GM12878 (cell line): ENCODE measurements at regions not wholly inside any gene's neighbourhood (a gene's known extent, or its start where the extent isn't known, plus 50 kb on each side); places are given as distances from the start of the nearest gene placed in this dataset.

ENCODE experiments used
- ATF7 ChIP-seq: fragments of 450-650 bp; IDR thresholded peaks from 2 replicates; pipeline ENCODE4 v1.6.1; 2016; ENCODE audit warnings: low read depth, mild to moderate bottlenecking
- BHLHE40 ChIP-seq, 2 experiments: fragments of 450-650 bp in 1 of 2; IDR thresholded peaks; 2 replicates each; pipeline ENCODE4 v1.6.1; 2011 to 2017; ENCODE audit warnings: low read depth in 2 of 2, borderline replicate concordance in 1 of 2, improper control_type of control experiment in 1 of 2, low read length in 1 of 2, mild to moderate bottlenecking in 1 of 2
- CREB1 ChIP-seq: IDR thresholded peaks from 2 replicates; pipeline ENCODE4 v1.6.1; 2012; ENCODE audit warnings: low read depth, mild to moderate bottlenecking, inconsistent platforms
- EED ChIP-seq: sonication (generic); IDR thresholded peaks from 2 replicates; pipeline ENCODE4 v1.6.1; 2016; ENCODE audit warnings: antibody characterized with exemption, low read depth
- GABPA ChIP-seq: IDR thresholded peaks from 2 replicates; pipeline ENCODE4 v1.6.1; 2014; ENCODE audit warnings: antibody characterized with exemption, low read depth, mild to moderate bottlenecking, inconsistent platforms
- IKZF1 ChIP-seq: fragments of 450-650 bp; conservative IDR thresholded peaks from 2 replicates; pipeline ENCODE4 v1.6.1; 2017; ENCODE audit warnings: antibody characterized with exemption, mild to moderate bottlenecking
- NBN ChIP-seq: fragments of 450-650 bp; IDR thresholded peaks from 2 replicates; pipeline ENCODE4 v1.6.1; 2016
- NRF1 ChIP-seq: conservative IDR thresholded peaks from 2 replicates; pipeline ENCODE4 v1.6.1; 2011; ENCODE audit warnings: mild to moderate bottlenecking, low read depth, low read length, improper control_type of control experiment
- PAX5 ChIP-seq: IDR thresholded peaks from 2 replicates; pipeline ENCODE4 v1.6.1; 2011; ENCODE audit warnings: low read depth, low read length, borderline replicate concordance
- RBBP5 ChIP-seq: fragments of 200-600 bp; sonication (generic); conservative IDR thresholded peaks from 2 replicates; pipeline ENCODE4 v1.6.1; 2016
- SMC3 ChIP-seq: IDR thresholded peaks from 2 replicates; pipeline ENCODE4 v1.6.1; 2011; ENCODE audit warnings: low read length, improper control_type of control experiment, borderline replicate concordance
- TCF12 ChIP-seq: IDR thresholded peaks from 2 replicates; pipeline ENCODE4 v1.6.1; 2011; ENCODE audit warnings: low read depth, mild to moderate bottlenecking, low read length
- ZNF24 ChIP-seq: fragments of 450-650 bp; IDR thresholded peaks from 2 replicates; pipeline ENCODE4 v1.6.1; 2017; ENCODE audit warnings: antibody characterized with exemption, mild to moderate bottlenecking
- TF ChIP-seq, protein P1 (sequence below): fragments of 450-650 bp; IDR thresholded peaks from 2 replicates; pipeline ENCODE4 v1.6.1; 2017; ENCODE audit warnings: mild to moderate bottlenecking, moderate library complexity
- TF ChIP-seq, protein P2 (sequence below): fragments of 450-650 bp; IDR thresholded peaks from 2 replicates; pipeline ENCODE4 v1.6.1; 2016; ENCODE audit warnings: mild to moderate bottlenecking, moderate library complexity, borderline replicate concordance
- TF ChIP-seq, protein P3 (sequence below): IDR thresholded peaks from 2 replicates; pipeline ENCODE4 v1.6.1; 2011; ENCODE audit warnings: borderline replicate concordance, low read depth, mild to moderate bottlenecking, moderate library complexity, low read length; ENCODE audit not compliant: insufficient read depth, poor library complexity, severe bottlenecking
- TF ChIP-seq, protein P4 (sequence below): IDR thresholded peaks from 2 replicates; pipeline ENCODE4 v1.6.1; 2012; ENCODE audit warnings: low read depth, low read length, improper control_type of control experiment
- TF ChIP-seq, protein P5 (sequence below): IDR thresholded peaks from 2 replicates; pipeline ENCODE4 v1.6.1; 2012; ENCODE audit warnings: low read depth, low read length, improper control_type of control experiment

DNA sequence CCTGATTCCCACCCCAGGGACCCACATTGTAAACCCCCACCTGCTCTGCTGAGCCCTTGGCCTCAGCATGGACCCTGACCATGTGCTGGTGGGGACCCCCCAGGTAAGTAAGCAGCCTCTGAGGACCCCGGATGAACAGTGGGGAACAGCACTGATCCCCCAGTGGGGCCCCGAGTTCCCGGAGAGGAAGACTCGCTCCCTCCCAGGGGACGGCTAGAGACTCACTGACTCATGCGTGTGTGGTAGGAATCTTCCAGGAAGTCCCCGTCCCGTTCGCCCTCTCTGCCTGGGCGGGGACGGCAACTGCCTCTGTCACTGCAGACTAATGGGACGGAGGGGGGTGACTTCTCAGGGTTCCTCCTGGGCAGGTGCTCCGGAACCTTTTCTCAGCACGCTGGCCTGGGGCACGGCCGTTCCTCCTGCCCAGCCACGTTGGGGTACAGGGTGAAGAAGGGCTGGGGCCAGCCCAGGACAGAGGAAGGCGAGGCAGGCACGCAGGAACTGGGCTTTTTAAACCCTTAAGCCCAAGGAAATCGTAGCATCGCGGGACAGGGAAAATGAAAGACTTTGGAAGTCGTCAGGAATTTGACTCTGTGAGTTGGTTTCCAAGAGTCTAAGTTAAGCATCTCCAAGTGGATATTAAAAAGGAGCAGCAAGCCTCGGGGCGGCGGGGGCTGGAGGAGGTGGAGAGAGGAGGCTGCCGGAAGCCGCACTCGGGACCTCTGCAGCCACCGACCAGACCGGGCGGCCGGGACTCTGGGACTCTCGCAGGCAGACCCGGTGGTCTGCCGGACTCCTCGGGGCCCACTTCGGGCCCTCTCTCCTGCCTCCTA lies 178.7 kb downstream of the SEC14L1 start (continued):
- TF ChIP-seq, protein P1, sequence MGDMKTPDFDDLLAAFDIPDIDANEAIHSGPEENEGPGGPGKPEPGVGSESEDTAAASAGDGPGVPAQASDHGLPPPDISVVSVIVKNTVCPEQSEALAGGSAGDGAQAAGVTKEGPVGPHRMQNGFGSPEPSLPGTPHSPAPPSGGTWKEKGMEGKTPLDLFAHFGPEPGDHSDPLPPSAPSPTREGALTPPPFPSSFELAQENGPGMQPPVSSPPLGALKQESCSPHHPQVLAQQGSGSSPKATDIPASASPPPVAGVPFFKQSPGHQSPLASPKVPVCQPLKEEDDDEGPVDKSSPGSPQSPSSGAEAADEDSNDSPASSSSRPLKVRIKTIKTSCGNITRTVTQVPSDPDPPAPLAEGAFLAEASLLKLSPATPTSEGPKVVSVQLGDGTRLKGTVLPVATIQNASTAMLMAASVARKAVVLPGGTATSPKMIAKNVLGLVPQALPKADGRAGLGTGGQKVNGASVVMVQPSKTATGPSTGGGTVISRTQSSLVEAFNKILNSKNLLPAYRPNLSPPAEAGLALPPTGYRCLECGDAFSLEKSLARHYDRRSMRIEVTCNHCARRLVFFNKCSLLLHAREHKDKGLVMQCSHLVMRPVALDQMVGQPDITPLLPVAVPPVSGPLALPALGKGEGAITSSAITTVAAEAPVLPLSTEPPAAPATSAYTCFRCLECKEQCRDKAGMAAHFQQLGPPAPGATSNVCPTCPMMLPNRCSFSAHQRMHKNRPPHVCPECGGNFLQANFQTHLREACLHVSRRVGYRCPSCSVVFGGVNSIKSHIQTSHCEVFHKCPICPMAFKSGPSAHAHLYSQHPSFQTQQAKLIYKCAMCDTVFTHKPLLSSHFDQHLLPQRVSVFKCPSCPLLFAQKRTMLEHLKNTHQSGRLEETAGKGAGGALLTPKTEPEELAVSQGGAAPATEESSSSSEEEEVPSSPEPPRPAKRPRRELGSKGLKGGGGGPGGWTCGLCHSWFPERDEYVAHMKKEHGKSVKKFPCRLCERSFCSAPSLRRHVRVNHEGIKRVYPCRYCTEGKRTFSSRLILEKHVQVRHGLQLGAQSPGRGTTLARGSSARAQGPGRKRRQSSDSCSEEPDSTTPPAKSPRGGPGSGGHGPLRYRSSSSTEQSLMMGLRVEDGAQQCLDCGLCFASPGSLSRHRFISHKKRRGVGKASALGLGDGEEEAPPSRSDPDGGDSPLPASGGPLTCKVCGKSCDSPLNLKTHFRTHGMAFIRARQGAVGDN = peak; percentile 85
- TF ChIP-seq, protein P2, sequence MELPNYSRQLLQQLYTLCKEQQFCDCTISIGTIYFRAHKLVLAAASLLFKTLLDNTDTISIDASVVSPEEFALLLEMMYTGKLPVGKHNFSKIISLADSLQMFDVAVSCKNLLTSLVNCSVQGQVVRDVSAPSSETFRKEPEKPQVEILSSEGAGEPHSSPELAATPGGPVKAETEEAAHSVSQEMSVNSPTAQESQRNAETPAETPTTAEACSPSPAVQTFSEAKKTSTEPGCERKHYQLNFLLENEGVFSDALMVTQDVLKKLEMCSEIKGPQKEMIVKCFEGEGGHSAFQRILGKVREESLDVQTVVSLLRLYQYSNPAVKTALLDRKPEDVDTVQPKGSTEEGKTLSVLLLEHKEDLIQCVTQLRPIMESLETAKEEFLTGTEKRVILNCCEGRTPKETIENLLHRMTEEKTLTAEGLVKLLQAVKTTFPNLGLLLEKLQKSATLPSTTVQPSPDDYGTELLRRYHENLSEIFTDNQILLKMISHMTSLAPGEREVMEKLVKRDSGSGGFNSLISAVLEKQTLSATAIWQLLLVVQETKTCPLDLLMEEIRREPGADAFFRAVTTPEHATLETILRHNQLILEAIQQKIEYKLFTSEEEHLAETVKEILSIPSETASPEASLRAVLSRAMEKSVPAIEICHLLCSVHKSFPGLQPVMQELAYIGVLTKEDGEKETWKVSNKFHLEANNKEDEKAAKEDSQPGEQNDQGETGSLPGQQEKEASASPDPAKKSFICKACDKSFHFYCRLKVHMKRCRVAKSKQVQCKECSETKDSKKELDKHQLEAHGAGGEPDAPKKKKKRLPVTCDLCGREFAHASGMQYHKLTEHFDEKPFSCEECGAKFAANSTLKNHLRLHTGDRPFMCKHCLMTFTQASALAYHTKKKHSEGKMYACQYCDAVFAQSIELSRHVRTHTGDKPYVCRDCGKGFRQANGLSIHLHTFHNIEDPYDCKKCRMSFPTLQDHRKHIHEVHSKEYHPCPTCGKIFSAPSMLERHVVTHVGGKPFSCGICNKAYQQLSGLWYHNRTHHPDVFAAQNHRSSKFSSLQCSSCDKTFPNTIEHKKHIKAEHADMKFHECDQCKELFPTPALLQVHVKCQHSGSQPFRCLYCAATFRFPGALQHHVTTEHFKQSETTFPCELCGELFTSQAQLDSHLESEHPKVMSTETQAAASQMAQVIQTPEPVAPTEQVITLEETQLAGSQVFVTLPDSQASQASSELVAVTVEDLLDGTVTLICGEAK = peak; percentile 57; the same call in 1 of the 2 replicates
- TF ChIP-seq IKZF1 = peak; percentile 92
- TF ChIP-seq, protein P3, sequence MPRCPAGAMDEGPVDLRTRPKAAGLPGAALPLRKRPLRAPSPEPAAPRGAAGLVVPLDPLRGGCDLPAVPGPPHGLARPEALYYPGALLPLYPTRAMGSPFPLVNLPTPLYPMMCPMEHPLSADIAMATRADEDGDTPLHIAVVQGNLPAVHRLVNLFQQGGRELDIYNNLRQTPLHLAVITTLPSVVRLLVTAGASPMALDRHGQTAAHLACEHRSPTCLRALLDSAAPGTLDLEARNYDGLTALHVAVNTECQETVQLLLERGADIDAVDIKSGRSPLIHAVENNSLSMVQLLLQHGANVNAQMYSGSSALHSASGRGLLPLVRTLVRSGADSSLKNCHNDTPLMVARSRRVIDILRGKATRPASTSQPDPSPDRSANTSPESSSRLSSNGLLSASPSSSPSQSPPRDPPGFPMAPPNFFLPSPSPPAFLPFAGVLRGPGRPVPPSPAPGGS = peak; percentile 47
- peak; percentile 34; the same call in 1 of the 2 replicates for TF ChIP-seq TCF12
- TF ChIP-seq, protein P4, sequence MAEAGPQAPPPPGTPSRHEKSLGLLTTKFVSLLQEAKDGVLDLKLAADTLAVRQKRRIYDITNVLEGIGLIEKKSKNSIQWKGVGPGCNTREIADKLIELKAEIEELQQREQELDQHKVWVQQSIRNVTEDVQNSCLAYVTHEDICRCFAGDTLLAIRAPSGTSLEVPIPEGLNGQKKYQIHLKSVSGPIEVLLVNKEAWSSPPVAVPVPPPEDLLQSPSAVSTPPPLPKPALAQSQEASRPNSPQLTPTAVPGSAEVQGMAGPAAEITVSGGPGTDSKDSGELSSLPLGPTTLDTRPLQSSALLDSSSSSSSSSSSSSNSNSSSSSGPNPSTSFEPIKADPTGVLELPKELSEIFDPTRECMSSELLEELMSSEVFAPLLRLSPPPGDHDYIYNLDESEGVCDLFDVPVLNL = no peak
- TF ChIP-seq NBN = no peak
- TF ChIP-seq, protein P5, sequence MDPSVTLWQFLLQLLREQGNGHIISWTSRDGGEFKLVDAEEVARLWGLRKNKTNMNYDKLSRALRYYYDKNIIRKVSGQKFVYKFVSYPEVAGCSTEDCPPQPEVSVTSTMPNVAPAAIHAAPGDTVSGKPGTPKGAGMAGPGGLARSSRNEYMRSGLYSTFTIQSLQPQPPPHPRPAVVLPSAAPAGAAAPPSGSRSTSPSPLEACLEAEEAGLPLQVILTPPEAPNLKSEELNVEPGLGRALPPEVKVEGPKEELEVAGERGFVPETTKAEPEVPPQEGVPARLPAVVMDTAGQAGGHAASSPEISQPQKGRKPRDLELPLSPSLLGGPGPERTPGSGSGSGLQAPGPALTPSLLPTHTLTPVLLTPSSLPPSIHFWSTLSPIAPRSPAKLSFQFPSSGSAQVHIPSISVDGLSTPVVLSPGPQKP = peak; percentile 32; the same call in 1 of the 2 replicates
- no peak for TF ChIP-seq NRF1
- 0 out of 2 replicates have a peak, but pooled peaks have one; percentile 25 for TF ChIP-seq ATF7
- no peak for TF ChIP-seq ZNF24
- peak; percentile 53 to 77 for TF ChIP-seq BHLHE40 (IDR thresholded peaks at IDR 0.05; ENCODE audit: borderline replicate concordance in 1 of 2, low read depth in 2 of 2, low read length in 1 of 2)
- TF ChIP-seq GABPA = no peak
- TF ChIP-seq RBBP5 = no peak
- TF ChIP-seq PAX5 = peak; percentile 20; the same call in 1 of the 2 replicates
- TF ChIP-seq CREB1 = peak; percentile 68
- TF ChIP-seq EED = peak; percentile 87
- no peak for TF ChIP-seq SMC3
